ENCODE measurements at regions not wholly inside any gene's neighbourhood (a gene's known extent, or its start where the extent isn't known, plus 50 kb on each side); places are given as distances from the start of the nearest gene placed in this dataset.
A peak's percentile ranks its signal among the peaks of the same experiment; 100 is the strongest.

- intact Hi-C loops (cut with DNase I) = no loop called here
These were observed 83.3 kb downstream of the RND3 start for GRCh38 chr2:150404147-150404546.

DNA sequence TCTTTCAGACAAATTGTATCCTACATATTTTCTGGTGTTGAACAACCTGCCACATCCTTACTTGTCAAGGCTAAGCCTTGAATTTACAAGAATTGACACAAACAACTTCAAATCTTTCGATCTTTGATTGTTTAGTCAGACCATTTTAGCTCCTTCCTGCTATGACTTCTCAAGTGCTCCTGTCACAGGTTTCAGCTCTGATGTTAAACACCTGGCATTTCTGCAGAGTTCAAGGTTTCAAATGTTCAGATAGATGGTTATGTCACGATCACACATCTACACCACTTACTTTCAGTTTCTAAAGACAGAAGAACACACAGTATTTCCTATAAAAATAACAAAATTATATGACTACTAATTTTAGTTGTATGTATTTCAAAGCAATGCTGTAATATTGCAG is 84.0 kb downstream of the RND3 start:
- no peak for TF ChIP-seq CTCF (IDR thresholded peaks at IDR 0.05)
- TF ChIP-seq POLR2A (IDR thresholded peaks at IDR 0.05) = no peak
- Histone ChIP-seq H3K9me3 (no peaks in the 10 kb centered on the region), H3K27me3 (no peaks in the 10 kb centered on the region), H3K4me1 (no peaks in the 10 kb centered on the region), H3K36me3 (no peaks in the 10 kb centered on the region), H3K4me3 (peak overlapping the region in 1 of 4 donors; percentile 43), H3K27ac (no peak overlapping the region)
- 46 to 64% methylated on average over 2 of the region's 2 CpGs for WGBS, 2 donors
- intact Hi-C loops (cut with DNase I) = no loop called here
- DNase-seq = no peak

More at GRCh38 chr2:150404147-150404546, 83.3 kb downstream of the RND3 start:
- H3K27me3 ChIP-seq = no peaks in the 10 kb centered on the region
- no peak overlapping the region for H3K4me3 ChIP-seq
- no peaks in the 10 kb centered on the region for H3K9me3 ChIP-seq
- no peak overlapping the region for H3K27ac ChIP-seq
- H3K4me1 ChIP-seq = no peaks in the 10 kb centered on the region
- no peak for DNase-seq
- no peaks in the 10 kb centered on the region for H3K36me3 ChIP-seq
- 52 to 70% methylated on average over 3 of the region's 3 CpGs for WGBS, 2 donors
- TF ChIP-seq CTCF (IDR thresholded peaks at IDR 0.05) (no peak), POLR2A (IDR thresholded peaks at IDR 0.05) (no peak)

- Histone ChIP-seq H3K9me3 (no peaks in the 10 kb centered on the region), H3K36me3 (no peaks in the 10 kb centered on the region), H3K4me3 (no peak overlapping the region), H3K4me1 (no peaks in the 10 kb centered on the region), H3K27ac (no peak overlapping the region), H3K27me3 (no peaks in the 10 kb centered on the region)
- WGBS, 2 donors = 61 to 67% methylated on average over 3 of the region's 3 CpGs
- DNase-seq = no peak
- TF ChIP-seq CTCF (IDR thresholded peaks at IDR 0.05) (no peak), POLR2A (IDR thresholded peaks at IDR 0.05) (no peak)
- intact Hi-C loops (cut with DNase I) = no loop called here
These were observed 84.5 kb downstream of the RND3 start for GRCh38 chr2:150402953-150403352.

GRCh38 chr2:150400849-150401248 is 86.6 kb downstream of the RND3 start:
- no peak for DNase-seq
- intact Hi-C loops (cut with DNase I) = no loop called here
- 57 to 74% methylated on average over 2 of the region's 2 CpGs for WGBS, 2 donors
- H3K4me3 ChIP-seq = no peak overlapping the region
- TF ChIP-seq POLR2A (IDR thresholded peaks at IDR 0.05) (no peak), CTCF (IDR thresholded peaks at IDR 0.05) (no peak)
- H3K9me3 ChIP-seq = no peaks in the 10 kb centered on the region
- no peaks in the 10 kb centered on the region for H3K36me3 ChIP-seq
- no peaks in the 10 kb centered on the region for H3K4me1 ChIP-seq
- H3K27ac ChIP-seq = no peak overlapping the region
- no peaks in the 10 kb centered on the region for H3K27me3 ChIP-seq

GRCh38 chr2:150392614-150393013 is 94.9 kb downstream of the RND3 start:
- Histone ChIP-seq H3K4me3 (no peak overlapping the region), H3K27me3 (no peaks in the 10 kb centered on the region), H3K36me3 (no peaks in the 10 kb centered on the region), H3K9me3 (no peaks in the 10 kb centered on the region), H3K4me1 (peaks cover 0 to 10% (median 0%) of the 10 kb centered on the region in 3 donors), H3K27ac (no peak overlapping the region)
- no peak for DNase-seq
- TF ChIP-seq CTCF (IDR thresholded peaks at IDR 0.05) (no peak), POLR2A (IDR thresholded peaks at IDR 0.05) (no peak)
- WGBS, 2 donors = 45 to 63% methylated on average over 4 of the region's 4 CpGs
- intact Hi-C loops (cut with DNase I) = no loop called here

All from esophagus squamous epithelium (tissue), 5 donors.